Breast epithelium (tissue), 3 donors: ENCODE measurements at regions not wholly inside any gene's neighbourhood (a gene's known extent, or its start where the extent isn't known, plus 50 kb on each side); places are given as distances from the start of the nearest gene placed in this dataset.

Source experiments
- CTCF ChIP-seq, 3 donors: fragments of 450-650 bp; IDR thresholded peaks; one replicate each; pipeline ENCODE4 v1.5.1; 2016 to 2017; ENCODE audit warnings: antibody characterized with exemption in 3 of 3, mild to moderate bottlenecking in 3 of 3, moderate library complexity in 3 of 3
- POLR2A ChIP-seq: fragments of 450-650 bp; IDR thresholded peaks from one replicate; pipeline ENCODE4 v1.6.1; 2016; ENCODE audit warnings: antibody characterized with exemption, mild to moderate bottlenecking, moderate library complexity
- POLR2AphosphoS5 ChIP-seq, 3 donors: sonication (generic); formaldehyde crosslinking; IDR thresholded peaks; one replicate each; pipeline ENCODE4 v1.6.1; 2017; ENCODE audit warnings: antibody characterized with exemption in 3 of 3

- TF ChIP-seq CTCF (IDR thresholded peaks at IDR 0.05) (no peak), POLR2AphosphoS5 (IDR thresholded peaks at IDR 0.05) (no peak), POLR2A (no peak)
Observed at GRCh38 chr22:48440673-48441552, 1386.8 kb downstream of the BRD1 start.
